Erythroblast (primary cell): ENCODE measurements at regions not wholly inside any gene's neighbourhood (a gene's known extent, or its start where the extent isn't known, plus 50 kb on each side); places are given as distances from the start of the nearest gene placed in this dataset.

Experiments
- GATA1 ChIP-seq: IDR thresholded peaks from 2 replicates; pipeline ENCODE4 v1.6.1; 2011; ENCODE audit warnings: low read depth, mild to moderate bottlenecking, control low read depth, low read length, moderate library complexity
- POLR2A ChIP-seq: IDR thresholded peaks from 2 replicates; pipeline ENCODE4 v1.6.1; 2011; ENCODE audit warnings: mild to moderate bottlenecking, low read length

- TF ChIP-seq POLR2A (no peak), GATA1 (no peak)
Measured at GRCh38 chr18:68221111-68221724, 493.7 kb downstream of the TMX3 start.
